Testis (tissue), 2 donors: ENCODE measurements at regions not wholly inside any gene's neighbourhood (a gene's known extent, or its start where the extent isn't known, plus 50 kb on each side); places are given as distances from the start of the nearest gene placed in this dataset.
"Not testable (repeated sequence)": the region's sequence is repeated elsewhere in the genome, so short reads cannot be mapped to it uniquely, and the experiment has no call there.

Experiments
- POLR2A ChIP-seq: fragments of 450-650 bp; IDR thresholded peaks from one replicate; pipeline ENCODE4 v1.6.1; 2017; ENCODE audit warnings: antibody characterized with exemption, mild to moderate bottlenecking, moderate library complexity
- TF ChIP-seq, protein P1 (sequence below), 3 experiments: fragments of 450-650 bp in 2 of 3; fragments of 200-600 bp in 1 of 3; sonication (generic) in 1 of 3; IDR thresholded peaks; one replicate each; pipeline ENCODE4 v1.5.1; 2016 to 2019; ENCODE audit warnings: antibody characterized with exemption in 3 of 3, mild to moderate bottlenecking in 2 of 3, moderate library complexity in 1 of 3

DNA sequence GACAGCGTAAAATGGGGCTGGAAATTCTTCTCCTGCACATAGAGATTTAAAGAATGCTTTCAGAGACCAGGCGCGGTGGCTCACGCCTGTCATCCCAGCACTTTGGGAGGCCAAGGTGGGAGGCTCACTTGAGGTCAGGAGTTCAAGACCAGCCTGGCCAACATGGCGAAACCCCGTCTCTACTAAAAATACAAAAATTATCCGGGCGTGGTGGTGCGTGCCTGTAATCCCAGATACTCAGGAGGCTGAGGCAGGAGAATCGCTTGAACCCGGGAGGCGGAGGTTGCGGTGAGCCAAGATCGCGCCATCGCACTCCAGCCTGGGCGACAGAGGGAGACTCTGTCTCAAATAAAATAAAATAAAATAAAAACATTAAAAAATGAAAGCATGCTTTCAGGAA, 107.4 kb downstream of the CRLF2 start:
- not testable (repeated sequence) for TF ChIP-seq POLR2A
- TF ChIP-seq, protein P1, sequence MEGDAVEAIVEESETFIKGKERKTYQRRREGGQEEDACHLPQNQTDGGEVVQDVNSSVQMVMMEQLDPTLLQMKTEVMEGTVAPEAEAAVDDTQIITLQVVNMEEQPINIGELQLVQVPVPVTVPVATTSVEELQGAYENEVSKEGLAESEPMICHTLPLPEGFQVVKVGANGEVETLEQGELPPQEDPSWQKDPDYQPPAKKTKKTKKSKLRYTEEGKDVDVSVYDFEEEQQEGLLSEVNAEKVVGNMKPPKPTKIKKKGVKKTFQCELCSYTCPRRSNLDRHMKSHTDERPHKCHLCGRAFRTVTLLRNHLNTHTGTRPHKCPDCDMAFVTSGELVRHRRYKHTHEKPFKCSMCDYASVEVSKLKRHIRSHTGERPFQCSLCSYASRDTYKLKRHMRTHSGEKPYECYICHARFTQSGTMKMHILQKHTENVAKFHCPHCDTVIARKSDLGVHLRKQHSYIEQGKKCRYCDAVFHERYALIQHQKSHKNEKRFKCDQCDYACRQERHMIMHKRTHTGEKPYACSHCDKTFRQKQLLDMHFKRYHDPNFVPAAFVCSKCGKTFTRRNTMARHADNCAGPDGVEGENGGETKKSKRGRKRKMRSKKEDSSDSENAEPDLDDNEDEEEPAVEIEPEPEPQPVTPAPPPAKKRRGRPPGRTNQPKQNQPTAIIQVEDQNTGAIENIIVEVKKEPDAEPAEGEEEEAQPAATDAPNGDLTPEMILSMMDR (IDR thresholded peaks at IDR 0.05) = not testable (repeated sequence)
